GM06990 (cell line): ENCODE measurements at regions not wholly inside any gene's neighbourhood (a gene's known extent, or its start where the extent isn't known, plus 50 kb on each side); places are given as distances from the start of the nearest gene placed in this dataset.

Experiments
- DNase-seq: peaks from one replicate; pipeline ENCODE4 v3.0.0-alpha.2; 2011; ENCODE audit not compliant: insufficient read length; ENCODE audit errors: extremely low read depth
- H3K27me3 ChIP-seq: replicated peaks from 2 replicates; pipeline ENCODE4 v1.6.0; 2011; ENCODE audit warnings: low read length; ENCODE audit not compliant: control insufficient read depth, insufficient read depth
- H3K36me3 ChIP-seq: 2 replicates; pipeline ENCODE4 v1.5.1; 2011; ENCODE audit warnings: low read length; ENCODE audit not compliant: control insufficient read depth, insufficient read depth
- H3K4me3 ChIP-seq: replicated peaks from 2 replicates; pipeline ENCODE4 v1.5.1; 2011; ENCODE audit warnings: low read depth, mild to moderate bottlenecking, control low read depth, low read length
- TF ChIP-seq, protein P1 (sequence below): IDR thresholded peaks from 2 replicates; pipeline ENCODE4 v1.5.1; 2011; ENCODE audit warnings: low read length, control low read depth, mild to moderate bottlenecking, inconsistent platforms; ENCODE audit not compliant: insufficient read depth, poor library complexity, severe bottlenecking

DNA sequence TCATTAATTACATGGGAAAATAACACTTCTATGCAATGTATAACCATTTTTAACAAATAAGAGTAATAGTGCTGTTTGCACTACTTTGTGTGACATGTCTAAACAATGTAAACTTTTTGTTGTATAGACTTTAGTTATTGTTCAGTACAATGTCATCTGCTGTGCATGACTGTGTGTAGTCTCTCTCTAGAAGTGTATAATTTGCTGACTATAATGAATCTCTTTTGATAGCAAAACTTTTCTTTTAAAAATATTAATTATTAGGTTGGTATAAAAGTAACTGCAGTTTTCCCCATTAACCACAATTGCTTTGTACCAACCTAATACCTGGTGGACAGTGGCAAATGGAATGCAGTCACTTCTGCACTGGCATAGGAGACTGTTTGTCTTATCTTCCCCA, 124.2 kb upstream of the SGK1 start:
- no peak overlapping the region for H3K4me3 ChIP-seq
- no peaks in the 10 kb centered on the region for H3K27me3 ChIP-seq
- H3K36me3 ChIP-seq = no peaks in the 10 kb centered on the region
- no peak for DNase-seq
- TF ChIP-seq, protein P1, sequence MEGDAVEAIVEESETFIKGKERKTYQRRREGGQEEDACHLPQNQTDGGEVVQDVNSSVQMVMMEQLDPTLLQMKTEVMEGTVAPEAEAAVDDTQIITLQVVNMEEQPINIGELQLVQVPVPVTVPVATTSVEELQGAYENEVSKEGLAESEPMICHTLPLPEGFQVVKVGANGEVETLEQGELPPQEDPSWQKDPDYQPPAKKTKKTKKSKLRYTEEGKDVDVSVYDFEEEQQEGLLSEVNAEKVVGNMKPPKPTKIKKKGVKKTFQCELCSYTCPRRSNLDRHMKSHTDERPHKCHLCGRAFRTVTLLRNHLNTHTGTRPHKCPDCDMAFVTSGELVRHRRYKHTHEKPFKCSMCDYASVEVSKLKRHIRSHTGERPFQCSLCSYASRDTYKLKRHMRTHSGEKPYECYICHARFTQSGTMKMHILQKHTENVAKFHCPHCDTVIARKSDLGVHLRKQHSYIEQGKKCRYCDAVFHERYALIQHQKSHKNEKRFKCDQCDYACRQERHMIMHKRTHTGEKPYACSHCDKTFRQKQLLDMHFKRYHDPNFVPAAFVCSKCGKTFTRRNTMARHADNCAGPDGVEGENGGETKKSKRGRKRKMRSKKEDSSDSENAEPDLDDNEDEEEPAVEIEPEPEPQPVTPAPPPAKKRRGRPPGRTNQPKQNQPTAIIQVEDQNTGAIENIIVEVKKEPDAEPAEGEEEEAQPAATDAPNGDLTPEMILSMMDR = no peak

DNA sequence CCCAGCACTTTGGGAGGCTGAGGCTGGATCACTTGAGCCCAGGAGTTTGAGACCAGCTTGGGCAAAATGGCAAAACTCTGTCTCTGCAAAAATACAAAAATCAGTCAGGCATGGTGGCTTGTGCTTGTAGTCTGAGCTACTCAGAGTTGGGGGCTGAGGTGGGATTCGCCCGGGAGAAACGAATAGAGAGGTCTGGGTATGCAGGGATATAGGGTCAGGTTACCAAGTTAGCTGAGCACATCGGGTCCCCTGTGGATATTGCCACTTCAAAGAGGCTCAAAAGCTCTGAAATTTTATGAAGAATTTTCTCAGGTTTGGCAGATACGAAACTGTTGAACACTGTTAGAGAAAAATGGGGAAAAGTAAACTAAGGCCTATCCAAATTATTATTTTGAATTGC, 120.9 kb upstream of the SGK1 start:
- Histone ChIP-seq H3K4me3 (no peak overlapping the region), H3K36me3 (no peaks in the 10 kb centered on the region), H3K27me3 (no peaks in the 10 kb centered on the region)
- no peak for DNase-seq
- TF ChIP-seq, protein P1 = no peak

DNA sequence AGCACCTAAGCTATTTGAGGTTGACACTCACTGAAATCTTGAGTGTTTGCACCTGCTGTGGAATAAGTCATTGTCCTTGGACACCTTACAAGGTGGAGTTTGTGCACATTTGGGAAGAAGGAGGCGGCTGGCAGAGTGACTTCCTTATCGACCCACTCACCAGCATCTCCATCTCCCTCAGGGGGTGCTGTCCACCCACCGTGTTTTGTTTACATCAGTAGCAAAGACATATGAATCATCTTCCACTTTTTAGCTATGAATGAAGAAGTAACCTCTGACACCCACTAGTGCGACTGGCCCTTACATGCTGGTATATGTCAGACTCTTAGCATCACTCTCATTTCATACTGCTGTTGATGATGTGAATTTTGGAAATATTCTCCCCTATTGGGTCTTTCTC, 119.5 kb upstream of the SGK1 start:
- DNase-seq = peak; percentile 11
- no peaks in the 10 kb centered on the region for H3K36me3 ChIP-seq
- TF ChIP-seq, protein P1 = peak; percentile 6
- H3K27me3 ChIP-seq = no peaks in the 10 kb centered on the region
- H3K4me3 ChIP-seq = no peak overlapping the region

DNA sequence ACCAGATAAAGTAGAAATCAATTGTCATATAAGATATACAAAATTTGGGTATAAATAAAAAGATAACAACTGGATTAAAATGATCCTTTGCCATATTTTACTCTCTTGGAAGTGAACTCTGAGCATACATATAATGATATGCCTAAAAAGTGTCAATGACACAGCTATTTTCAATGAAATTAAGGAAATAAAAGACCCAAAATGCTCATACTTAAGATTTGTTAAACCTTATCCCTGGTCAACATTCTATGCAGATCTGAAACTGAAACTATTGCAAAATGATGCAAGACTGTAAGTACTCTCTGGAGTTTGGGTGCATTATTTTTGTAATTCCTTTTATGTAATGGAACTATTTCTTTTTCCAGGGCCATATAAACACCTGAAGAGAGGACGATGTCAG, 119.0 kb upstream of the SGK1 start:
- Histone ChIP-seq H3K36me3 (no peaks in the 10 kb centered on the region), H3K4me3 (no peak overlapping the region), H3K27me3 (no peaks in the 10 kb centered on the region)
- DNase-seq = no peak
- TF ChIP-seq, protein P1 = no peak

DNA sequence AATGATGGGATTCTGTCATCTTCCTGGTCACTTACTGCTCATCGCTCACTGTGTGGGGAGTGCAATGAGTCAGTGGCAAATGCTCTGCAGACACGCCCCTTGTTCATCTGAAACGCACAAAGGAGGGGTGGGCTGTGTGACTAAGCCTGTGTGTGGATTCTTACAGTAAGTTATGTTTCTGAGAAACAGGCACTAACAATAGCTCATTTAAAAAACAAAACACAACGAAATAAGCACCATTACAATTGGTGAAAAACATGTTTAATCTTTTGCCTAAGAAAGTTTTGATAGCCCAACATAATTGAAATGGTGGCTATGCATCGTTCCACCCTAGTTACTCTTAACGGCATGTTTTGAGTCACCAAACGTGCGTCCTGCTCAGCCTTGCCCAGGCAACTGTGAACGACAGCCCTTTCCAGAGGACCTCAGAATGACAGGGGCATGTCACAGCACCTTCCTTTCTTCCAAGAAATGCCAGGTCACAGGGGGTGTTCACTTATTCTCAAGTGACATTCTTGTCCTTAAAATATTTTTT, 118.4 kb upstream of the SGK1 start:
- TF ChIP-seq, protein P1 = no peak
- Histone ChIP-seq H3K4me3 (peak overlapping the region; percentile 25), H3K27me3 (no peaks in the 10 kb centered on the region), H3K36me3 (no peaks in the 10 kb centered on the region)
- DNase-seq = peak; percentile 26

DNA sequence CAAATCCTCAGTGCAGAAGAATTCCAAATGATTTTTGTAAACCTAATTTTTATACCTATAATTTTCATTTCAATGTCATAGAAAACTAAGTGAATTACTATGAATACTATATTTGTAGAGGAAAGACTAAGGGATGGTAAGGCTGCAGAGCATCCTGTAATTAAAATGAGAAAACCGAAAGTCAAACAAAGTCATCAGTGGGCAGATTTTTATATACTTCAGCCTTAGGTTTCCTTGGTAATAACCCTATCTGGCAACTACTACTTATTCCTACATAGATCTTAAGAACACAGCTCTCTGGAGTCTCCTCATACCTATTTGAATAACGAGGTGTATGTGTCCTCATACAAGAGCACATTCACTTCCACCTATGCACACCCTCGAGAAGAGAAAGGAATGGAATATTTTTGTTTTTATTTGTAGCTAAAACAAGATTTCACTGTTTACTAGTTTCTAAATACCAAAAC, 117.9 kb upstream of the SGK1 start:
- TF ChIP-seq, protein P1 = no peak
- H3K27me3 ChIP-seq = no peaks in the 10 kb centered on the region
- H3K4me3 ChIP-seq = peak overlapping the region; percentile 25
- H3K36me3 ChIP-seq = no peaks in the 10 kb centered on the region
- no peak for DNase-seq
